ENCODE measurements at regions not wholly inside any gene's neighbourhood (a gene's known extent, or its start where the extent isn't known, plus 50 kb on each side); places are given as distances from the start of the nearest gene placed in this dataset.
"Not testable (repeated sequence)": the region's sequence is repeated elsewhere in the genome, so short reads cannot be mapped to it uniquely, and the experiment has no call there.

DNA sequence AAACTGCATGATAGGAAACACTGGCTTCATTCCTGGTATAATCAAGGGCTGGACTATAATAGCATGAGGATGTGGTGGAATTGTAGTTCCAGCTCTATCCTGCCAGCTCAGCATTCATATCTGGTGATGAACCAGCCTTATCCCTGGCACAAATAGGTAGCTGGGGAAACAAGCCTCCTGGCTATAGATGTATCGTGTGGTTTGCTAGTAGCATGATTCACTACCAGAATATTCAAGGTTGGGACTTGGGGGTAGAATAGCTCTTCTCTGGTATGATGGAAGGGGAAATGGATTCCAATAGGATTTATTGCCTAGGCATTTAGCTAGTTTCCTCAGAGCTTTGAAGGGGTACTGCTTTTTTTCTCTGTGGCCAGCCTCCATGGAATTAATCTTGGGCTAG, 532.8 kb downstream of the FBXO15 start:
- DNase-seq: no peak

DNA sequence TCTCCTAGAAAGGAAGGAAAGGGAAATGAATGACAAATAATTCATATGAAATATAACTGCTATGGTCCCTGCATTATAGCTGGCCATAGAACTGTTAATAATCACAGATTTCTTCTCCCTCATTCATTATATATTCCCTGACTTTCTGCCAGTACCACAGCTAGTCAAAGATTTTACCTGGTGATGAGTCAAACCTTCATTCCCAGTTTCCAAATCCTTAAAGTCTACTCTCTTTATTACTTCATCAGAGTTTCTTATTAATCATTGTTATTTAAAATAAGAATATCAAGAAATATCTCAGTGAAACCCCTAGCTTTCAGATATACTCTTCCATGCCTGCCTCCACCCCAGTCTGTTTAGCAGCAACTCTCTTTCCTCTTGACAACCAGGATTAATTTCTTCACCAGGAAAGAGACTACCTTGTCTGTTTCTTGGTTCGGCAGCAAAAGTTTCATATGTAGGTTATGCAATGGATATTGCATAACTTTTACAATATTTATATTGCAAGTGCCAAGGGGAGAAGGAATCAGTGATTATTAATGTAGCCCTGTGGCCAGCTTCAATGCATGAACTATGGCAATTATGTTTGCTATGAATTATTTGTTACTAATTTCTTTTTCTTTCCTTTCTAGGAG, 533.8 kb downstream of the FBXO15 start:
- DNase-seq: no peak

DNA sequence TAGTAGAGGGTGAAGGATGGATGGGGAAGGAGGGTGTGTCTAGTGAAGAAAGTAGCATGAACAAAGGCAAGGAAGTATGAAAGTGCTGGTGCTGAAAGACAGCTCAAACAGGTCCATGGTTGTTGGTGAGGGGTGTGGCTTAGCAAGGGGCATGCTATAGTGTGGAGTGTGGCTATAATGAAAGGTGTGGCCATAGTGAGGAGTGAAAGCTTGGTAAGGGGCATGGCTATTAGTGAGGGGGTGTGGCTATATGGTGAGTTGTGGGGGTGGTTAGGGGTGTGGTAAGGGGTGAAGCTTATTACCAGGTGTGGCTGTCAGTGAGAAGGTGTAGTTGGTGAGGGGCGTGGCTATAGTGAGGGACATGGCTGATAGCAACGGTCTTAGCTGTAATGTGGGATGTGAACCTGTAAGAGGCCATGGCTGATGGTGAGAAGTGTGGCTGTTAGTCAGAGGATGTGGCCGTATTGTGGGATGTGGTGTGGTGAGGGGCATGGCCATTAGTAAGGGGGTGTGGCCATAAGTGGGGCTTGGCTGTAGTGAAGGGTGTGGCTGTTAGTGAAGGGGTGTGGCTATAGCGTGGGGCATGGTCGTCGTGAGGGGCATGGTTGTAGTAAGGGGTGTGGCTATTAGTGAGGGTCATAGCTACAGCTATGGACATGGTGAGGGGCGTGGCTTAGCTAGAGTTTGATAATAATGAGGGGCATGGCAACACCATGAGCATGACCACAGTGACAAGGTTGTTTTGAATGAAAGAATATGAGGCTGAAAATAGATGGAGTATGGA, 549.6 kb downstream of the FBXO15 start:
- no peak for DNase-seq

DNA sequence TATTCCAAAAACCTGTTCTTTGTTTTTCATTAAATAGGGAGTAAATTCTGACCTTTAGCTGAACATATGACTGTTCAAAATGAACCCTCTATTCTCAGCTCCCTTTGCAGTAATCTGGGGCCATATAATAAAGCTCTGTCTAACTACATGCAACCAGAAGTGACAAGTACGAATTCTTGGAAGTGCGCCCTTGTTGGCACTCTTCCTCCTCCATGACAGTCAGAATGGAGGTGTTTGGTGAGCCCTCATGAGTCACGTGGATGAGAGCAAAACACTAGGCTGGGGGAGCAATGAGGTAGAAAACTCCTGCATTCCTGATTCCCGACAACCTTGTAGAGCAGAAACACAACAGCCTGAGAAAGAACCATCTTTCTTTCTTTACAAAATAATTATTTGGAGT, 552.9 kb downstream of the FBXO15 start:
- no peak for DNase-seq

DNA sequence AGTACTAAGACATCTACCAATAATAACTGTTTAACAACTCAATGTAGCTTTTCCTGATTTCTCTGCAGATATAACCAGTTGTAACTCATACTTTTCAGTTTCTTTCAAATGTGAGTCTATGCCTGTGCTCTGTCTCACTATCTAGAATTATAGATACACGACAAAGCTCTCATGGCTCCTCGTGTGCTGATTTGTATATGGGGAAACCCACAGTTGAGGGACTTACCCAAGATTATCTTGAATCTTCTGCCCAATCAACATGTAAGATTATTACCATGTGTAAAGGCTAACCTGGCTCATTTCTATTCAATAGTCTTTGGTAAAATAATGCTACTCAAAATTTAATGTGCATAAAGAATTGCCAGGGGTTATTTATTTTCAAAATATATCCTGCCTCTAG, 554.4 kb downstream of the FBXO15 start:
- DNase-seq: no peak

DNA sequence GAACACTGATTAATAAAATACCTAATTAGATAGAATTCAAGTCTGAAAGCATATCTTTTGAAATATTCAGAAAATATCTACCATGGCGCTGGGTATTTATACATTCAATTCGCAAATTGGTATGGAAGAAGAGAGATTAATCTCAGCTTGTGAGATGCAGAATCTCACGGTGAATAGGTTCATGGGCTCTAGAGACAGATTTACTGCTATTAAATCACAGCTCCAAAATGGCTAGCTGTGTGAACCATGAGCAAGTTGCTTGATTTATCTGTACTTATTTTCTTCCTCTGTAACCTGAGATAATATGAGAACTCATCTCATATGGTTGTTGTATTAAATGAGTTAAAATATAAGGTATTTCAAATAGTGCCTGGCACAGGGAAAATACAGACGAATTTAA, 556.7 kb downstream of the FBXO15 start:
- DNase-seq: no peak

DNA sequence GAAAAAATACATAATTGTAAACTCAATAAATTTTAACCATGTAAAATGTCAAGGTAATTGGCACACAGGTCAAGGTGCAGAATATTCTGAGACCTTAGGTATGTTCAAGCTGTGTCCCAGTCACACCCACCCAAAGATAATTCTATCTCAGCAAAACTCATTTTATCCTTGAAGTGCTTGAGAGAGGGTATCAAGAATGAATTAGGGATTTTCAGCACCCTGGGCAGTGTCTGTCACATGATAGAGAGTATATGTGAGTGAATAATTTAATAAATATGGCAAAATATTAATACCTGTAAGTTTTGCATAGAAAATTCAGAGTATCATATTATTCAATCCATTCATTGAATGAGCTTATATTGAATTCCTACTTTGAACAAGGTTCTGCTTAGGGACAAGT, 567.9 kb downstream of the FBXO15 start:
- DNase-seq: no peak

DNA sequence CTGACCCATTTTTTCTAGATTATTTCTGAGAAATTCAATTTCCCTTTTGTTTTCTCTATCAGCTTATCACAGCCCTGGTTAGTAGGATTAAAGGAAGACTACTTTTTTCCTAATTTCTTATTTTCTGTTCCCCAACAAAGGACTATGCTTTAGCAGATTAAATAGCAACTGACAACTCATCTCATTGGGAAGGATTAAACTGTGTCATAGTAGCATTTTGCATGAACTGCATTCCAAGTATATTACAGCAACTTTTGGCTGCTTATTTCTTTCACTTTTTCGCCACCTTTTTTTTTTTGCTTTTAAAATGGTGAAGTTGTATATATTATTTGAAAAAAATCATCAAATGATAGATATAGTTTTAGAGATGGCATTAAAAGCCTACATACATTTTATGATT, 570.3 kb downstream of the FBXO15 start:
- no peak for DNase-seq

DNA sequence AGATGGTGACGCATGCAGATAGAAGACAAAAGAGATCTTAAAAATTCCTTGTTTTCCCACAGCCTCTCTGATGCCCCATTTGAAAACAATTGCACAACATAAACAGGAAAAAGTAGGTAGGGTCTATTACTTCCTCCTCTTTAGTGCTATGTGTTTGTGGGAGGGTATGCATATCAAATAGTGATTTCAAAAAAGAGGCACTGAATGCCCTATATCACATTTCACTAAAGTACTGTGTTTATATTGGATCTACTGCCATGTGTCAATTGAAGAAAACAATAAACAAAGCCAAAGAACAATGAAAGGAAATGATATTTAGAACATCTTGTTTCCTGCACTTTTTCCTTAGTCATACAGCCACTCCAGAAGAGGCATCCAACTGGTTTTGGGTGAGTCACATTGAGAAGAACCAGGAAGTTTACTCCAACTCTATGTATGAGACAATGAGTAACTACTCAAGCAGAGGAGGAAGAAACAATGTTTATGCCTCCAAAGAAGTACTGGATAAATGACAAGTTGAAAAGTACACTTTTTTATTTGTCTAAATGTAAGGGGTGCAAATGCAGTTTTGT, 583.6 kb downstream of the FBXO15 start:
- DNase-seq: no peak

DNA sequence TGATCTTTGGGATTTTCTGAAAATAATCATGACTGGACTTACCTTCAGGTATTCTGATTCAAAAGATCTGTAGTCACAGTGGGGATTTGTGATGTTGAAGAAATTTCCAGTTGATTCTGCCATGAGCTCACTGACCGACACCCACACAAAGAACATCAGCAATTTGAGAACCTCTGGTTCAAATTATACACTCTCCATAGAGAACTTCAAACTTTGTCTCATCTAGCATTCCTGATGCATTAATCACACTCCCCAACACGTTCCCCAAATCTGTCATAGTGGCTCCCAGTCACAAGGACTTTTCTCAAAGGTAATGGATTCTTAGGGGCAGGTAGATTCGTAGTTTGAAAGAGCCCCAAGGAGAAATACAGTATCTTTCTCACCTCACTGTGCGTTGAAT, 584.3 kb downstream of the FBXO15 start:
- DNase-seq: no peak

DNA sequence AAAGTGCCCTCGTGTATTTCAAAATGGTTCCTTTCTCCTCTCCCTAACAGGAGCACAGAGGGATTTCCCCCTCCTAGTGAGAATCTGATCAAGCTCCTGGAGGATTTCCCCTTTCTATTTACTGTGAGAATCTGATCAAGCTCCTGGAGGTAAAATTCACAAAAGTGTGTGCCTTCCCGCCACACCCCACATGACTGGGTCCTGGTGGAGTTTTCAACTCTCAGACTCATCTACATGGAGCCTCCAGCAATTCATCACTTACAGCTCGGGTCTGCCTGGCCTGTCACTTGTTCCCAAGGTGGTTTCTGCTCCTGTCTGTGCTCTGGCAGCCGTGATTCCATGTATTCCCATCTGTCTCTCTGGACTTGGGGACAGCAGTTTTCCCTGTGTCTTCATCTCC, 590.7 kb downstream of the FBXO15 start:
- DNase-seq: no peak

DNA sequence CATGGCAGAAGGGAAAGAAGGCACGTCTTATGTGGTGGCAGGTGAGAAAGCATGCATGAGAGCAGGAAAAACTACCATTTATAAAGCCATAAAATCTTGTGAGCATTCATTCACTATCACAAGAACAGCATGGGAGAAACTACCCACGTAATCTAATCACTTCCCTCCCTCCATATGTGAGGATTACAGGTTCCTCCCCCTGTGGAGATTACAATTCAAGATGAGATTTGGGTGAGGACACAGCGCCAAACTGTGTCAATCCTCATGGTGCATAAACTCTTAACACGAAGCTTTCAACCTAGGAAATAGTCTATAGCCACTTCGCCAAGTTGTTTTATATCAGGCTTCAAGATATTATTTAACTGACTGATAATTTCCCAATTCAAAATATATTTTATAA, 595.5 kb downstream of the FBXO15 start:
- no peak for DNase-seq

DNA sequence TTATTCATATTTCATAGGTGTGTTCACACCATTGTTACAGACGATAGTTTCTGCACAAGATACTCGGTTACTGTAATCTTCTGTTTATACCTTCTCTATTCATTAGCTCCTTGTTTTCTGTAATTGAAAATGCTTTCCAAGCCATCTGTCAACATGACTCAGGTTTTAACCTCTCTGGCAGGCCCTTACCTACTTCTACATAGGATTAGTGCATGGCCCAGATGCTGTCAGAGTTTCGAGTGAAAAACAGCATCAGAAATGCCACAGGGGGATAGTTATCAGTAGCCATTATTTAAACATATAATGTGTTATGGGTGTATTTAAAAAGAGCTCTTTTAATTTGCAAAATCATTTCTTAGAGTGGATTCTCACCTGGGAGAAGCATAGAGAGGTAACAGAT, 596.4 kb downstream of the FBXO15 start:
- no peak for DNase-seq

DNA sequence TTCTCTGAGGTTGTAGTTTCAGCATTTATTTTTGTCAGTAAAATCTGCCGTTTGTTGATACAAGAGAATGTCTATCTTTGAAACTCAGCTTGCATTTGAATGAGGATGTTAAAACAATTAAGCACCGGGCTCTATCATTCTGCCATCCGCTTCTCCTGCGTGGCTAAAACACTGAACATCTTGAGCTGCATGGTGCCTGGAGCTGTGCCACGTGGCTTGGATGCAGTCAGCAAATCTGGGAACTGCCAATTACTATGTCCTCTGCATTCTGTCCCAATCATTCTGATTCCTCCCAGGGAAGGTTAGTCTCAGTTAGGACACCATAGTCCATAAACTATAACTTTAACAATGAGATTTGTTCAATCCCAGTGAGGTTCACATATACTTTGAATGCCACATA, 598.4 kb downstream of the FBXO15 start:
- no peak for DNase-seq

DNA sequence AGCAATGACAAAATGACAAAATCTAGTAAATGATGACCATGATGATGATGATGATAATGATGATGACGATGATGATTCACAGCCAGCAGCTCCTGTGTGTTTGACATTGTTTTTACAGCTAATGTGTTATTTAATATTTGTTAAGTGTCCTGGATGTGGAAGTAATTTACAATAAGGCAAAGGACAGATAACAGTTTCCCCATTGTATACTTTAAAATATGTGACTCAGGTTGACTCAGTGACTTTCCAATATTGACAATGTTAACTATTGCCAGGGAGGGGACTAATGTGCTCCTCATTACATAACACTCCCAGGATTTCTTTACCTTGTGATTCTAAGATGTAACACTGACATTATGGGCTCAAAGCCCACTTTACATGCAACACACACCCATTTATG, 602.2 kb downstream of the FBXO15 start:
- no peak for DNase-seq

DNA sequence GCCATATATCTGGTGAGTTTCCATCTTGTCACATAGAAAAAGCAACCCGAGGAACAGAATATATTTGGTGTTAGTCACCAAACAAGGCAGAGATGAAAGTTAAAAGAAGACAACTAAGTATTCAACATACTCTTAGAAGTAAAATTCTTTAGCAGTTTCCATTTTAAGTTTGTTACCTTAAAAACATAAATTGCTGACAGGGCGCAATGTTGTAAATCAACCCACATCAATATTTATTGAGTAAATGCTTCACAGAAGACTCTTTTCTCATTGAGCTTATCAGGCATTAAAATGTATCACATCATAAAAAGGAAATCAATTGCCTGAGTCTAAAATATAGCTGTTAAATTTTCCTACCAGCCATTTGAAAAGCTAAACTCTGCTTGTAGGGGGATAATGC, 603.0 kb downstream of the FBXO15 start:
- DNase-seq: no peak

DNA sequence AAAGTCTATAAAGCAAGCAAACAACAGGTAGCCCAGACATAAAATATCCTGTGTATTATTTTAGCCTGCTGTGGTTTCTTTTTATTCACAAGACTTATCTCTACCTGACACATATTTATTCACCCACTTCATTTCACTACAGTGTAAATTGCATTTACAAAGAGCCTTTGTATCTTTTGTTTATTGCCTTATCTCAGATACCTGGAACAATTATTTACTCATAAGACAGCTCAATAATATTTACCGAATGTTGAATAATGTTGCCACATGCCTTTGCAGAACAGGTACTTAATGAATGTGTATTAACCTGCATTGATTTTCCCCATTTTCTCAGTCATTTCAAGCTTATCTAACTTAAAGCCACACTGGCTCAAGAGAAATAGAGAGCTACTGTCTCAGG, 603.6 kb downstream of the FBXO15 start:
- DNase-seq: no peak

DNA sequence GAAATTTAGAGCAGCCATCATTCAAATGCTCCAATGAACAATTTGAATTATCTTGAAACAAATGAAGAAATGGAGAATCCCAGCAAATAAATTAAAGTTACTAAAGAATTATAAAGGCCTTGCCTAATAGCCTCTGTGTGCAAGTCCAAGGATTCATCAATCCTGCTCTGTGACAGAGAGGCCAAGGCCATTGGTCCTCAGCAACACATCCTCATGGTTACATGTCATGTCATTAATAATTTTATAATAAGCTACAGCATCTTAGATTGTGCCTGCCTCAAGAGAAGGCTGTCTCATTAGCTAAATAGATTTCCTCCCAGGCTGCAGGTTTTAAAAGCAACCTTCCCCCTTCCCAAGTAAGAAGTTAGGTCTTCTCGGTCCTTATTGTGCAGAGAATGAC, 611.6 kb downstream of the FBXO15 start:
- no peak for DNase-seq

DNA sequence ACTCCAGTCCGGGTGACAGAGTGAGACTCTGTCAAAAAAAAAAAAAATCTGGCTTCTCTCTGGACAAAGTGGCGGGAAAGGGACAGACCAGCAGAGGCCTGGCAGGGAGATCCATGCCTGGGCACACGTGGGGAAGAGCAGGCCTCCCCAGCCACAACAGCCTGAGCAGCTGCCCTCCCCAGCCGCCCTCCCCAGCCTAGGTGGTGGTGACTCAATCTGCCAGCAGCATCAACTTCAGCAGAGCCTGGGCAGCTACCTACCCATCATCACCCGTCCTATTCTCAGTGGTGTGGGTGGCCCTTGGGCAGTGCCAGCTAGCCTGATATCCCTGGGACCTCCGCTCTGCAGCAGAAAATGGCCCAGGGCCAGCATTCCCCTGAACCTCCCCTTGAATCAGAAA, 612.4 kb downstream of the FBXO15 start:
- DNase-seq: no peak

DNA sequence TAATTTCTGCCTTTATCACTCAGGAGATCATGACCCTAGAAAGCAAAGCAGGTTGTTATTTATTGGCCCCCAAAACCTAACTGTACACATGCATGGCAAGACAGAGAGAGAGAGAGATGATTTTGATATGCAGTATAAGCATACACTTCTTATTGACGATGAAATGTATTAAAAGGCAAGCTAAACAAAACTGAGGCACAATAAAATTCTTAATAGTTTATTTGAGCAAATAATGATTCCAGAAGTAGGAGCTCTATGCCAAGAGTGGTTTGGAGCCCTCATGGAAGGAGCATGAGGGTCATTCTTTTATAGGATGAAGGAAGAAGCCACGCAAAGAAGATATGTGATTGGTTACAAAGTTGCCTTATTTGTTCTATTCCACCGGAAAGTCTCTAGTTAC, 616.0 kb downstream of the FBXO15 start:
- DNase-seq: no peak

DNA sequence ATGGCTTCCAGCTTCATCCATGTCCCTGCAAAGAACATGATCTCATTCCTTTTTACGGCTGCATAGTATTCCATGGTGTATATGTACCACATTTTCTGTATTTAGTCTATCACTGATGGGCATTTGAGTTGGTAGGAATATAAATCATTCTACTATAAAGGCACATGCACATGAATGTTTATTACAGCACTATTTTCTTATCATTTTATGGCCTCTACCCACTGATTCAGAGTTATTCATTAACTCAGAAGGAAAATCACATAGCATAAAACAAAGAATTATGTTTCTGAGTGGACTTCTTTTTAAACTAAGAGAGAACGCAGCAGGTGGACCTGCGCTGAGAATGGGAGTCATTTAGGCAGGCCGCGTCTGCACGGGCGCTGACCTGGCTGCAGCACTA, 619.6 kb downstream of the FBXO15 start:
- no peak for DNase-seq

DNA sequence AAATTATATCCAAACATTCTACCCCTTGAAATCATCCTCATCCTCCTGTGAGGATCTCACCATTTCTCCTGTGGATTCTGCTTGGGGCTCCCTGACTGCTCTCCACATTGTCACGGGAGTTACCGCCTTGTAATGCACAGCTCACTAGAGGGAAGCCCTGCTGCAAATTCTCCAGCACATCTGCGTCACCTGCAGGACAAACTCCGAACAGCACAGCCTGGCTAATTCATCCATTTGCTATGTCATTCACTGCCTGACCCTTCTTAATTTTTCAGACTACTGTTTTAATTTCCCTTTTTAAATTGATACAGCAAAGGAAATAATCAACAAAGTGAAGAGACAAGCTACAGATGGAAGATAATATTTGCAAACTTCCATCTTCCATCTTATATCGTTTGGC, 627.4 kb downstream of the FBXO15 start:
- DNase-seq: no peak

DNA sequence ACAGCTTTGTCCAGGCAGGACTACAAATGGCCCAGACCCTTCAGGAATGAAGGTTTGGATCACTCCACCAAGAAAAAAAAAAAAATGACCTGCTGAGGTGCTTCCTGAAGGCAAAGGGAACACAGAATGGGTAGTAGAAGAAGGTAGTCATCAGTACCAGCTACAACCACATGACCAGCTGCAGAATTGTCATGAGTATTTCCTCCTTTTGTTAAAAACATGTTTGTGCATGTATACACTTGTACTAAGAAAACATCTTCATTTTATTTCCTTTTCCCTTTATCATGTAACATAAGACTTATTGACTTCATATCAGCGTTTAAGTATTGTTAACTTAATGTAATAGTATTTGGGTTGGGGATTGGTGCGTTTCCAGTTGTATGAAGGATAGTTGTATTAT, 631.6 kb downstream of the FBXO15 start:
- not testable (repeated sequence) for DNase-seq

DNA sequence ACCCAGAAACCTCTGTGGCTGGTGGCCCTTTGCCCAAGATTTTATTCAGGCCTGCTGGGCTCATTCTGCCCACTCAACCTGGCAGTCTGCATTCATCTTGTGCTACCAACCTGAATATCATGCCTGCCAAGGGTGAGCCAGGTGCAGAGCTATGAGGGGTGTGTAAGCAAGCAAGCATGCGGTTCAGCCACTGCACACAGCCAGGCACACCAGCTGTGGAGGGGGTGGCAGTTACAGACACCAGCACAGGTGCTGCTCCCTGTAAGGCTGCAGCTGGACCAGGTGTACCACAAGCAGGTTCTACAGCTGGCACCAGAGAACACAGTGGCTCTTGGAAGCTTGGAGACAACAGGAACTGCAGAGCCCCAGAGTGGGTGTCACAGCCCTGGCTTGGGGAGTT, 633.2 kb downstream of the FBXO15 start:
- DNase-seq: no peak
